HAP-1 (cell line): ENCODE measurements at regions not wholly inside any gene's neighbourhood (a gene's known extent, or its start where the extent isn't known, plus 50 kb on each side); places are given as distances from the start of the nearest gene placed in this dataset.
"Not testable (repeated sequence)": the region's sequence is repeated elsewhere in the genome, so short reads cannot be mapped to it uniquely, and the experiment has no call there.

Experiments
- DNase-seq, 2 experiments: peaks; one replicate each; pipeline ENCODE4 v3.0.0-alpha.2; 2016 to 2020; ENCODE audit warnings: low spot score in 2 of 2
- H3K27me3 ChIP-seq: fragments of 250-450 bp; sonication (Bioruptor Pico); 2 replicates; pipeline ENCODE4 v1.5.1; 2020; ENCODE audit warnings: low read depth, mild to moderate bottlenecking, moderate library complexity
- H3K36me3 ChIP-seq: fragments of 250-450 bp; sonication (Bioruptor Pico); replicated peaks from 2 replicates; pipeline ENCODE4 v1.5.1; 2020; ENCODE audit warnings: mild to moderate bottlenecking
- H3K4me1 ChIP-seq: fragments of 250-450 bp; sonication (Bioruptor Pico); 2 replicates; pipeline ENCODE4 v1.5.1; 2020; ENCODE audit warnings: mild to moderate bottlenecking
- H3K4me3 ChIP-seq: fragments of 250-450 bp; sonication (Bioruptor Pico); 2 replicates; pipeline ENCODE4 v1.5.1; 2020; ENCODE audit warnings: mild to moderate bottlenecking, moderate library complexity
- H3K9me3 ChIP-seq: fragments of 250-450 bp; sonication (Bioruptor Pico); 2 replicates; pipeline ENCODE4 v1.5.1; 2020; ENCODE audit warnings: mild to moderate bottlenecking, moderate library complexity
- in situ Hi-C: fragments of 300-500 bp; cut with MboI; formaldehyde crosslinking; loops from 3 replicates; pipeline ENCODE4 v1.14.3; 2020; ENCODE audit warnings: low sequenced_read_pairs, inconsistent platforms, mixed read lengths

GRCh38 chr12:105679982-105680381 is 349.5 kb downstream of the C12orf75 start:
- Histone ChIP-seq H3K4me3 (no peak overlapping the region), H3K9me3 (no peaks in the 10 kb centered on the region), H3K4me1 (no peaks in the 10 kb centered on the region), H3K36me3 (no peaks in the 10 kb centered on the region), H3K27me3 (no peaks in the 10 kb centered on the region)
- DNase-seq: no peak
- in situ Hi-C loops: no loop called here

DNA sequence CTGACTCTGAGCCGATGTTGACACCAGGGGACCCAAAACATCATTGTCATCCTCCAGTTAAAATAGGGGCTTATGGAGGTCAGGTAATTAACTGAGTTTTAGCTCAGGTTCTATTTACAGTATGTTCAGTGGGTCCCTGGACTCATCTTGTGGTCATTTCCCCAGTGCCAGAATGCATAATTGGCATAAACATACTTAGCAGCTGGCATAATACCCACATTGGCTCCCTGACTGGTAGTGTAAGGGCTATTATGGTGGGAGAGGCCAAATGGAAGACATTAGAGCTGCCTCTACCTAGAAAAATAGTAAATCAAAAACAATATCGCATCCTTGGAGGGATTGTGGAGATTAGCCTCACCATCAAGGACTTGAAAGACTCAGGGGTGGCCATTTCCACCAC is 350.9 kb downstream of the C12orf75 start:
- in situ Hi-C loops: no loop called here
- no peak for DNase-seq
- no peaks in the 10 kb centered on the region for H3K4me1 ChIP-seq

DNA sequence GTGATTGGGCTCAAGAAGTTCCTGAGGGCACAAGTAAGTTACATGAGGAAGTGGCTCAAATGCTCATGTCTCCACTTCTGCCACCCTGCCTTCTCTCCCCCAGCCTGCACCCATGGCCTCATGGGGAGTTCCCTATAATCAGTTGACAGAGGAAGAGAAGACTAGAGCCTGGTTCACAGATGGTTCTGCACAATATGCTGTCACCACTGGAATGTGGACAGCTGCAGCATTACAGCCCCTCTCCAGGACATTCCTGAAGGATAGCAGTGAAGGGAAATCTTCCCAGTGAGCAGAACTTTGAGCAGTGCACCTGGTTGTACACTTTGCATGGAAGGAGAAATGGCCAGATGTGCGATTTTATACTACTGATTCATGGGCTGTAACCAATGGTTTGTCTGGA is 352.3 kb downstream of the C12orf75 start:
- in situ Hi-C loops, H3K4me3 ChIP-seq, DNase-seq, H3K27me3 ChIP-seq, H3K4me1 ChIP-seq, H3K36me3 ChIP-seq, H3K9me3 ChIP-seq: not testable (repeated sequence)

More for the DNA sequence above, 350.9 kb downstream of the C12orf75 start:
- H3K36me3 ChIP-seq: no peaks in the 10 kb centered on the region
- H3K4me3 ChIP-seq: no peak overlapping the region
- no peaks in the 10 kb centered on the region for H3K9me3 ChIP-seq
- H3K27me3 ChIP-seq: no peaks in the 10 kb centered on the region

DNA sequence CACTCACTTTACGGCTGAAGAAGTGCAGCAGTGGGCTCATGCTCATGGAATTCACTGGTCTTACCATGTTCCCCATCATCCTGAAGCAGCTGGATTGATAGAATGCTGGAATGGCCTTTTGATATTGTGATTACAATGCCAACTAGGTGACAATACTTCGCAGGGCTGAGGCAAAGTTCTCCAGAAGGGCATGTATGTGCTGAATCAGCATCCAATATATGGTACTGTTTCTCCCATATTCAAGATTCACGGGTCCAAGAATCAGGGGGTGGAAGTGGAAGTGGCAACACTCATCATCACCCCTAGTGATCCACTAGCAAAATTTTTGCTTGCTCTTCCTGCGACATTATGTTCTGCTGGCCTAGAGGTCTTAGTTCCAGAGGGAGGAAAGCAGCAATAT is 353.3 kb downstream of the C12orf75 start:
- H3K36me3 ChIP-seq, in situ Hi-C loops, H3K27me3 ChIP-seq, DNase-seq, H3K9me3 ChIP-seq, H3K4me1 ChIP-seq, H3K4me3 ChIP-seq: not testable (repeated sequence)

DNA sequence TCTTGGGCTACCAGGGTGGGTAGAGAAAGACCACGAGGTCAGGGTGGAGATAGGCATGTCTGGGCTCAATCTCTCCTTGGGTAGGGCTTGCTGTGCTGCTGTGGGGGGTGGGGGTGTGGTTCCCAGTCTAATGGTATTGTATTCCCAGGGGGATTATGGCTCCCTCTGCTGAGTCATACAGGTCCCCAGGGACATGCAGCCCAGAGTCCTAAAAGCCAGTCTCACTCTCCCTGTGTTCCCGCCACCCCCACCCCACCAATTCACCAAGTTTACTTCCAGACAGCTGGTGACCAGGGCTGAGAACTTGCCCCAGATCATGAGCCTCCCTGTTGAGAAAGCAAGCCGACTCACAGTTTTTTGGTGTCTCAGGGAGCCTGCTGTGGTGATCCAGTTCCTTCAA is 367.6 kb downstream of the C12orf75 start:
- no peak overlapping the region for H3K4me3 ChIP-seq
- peaks cover 2% of the 10 kb centered on the region; the same call in 1 of the 2 replicates for H3K4me1 ChIP-seq
- no peaks in the 10 kb centered on the region; the same call in 1 of the 2 replicates for H3K36me3 ChIP-seq
- H3K9me3 ChIP-seq: peaks cover 6% of the 10 kb centered on the region
- H3K27me3 ChIP-seq: no peaks in the 10 kb centered on the region
- DNase-seq: peak; percentile 23 to 70
- in situ Hi-C loops: no loop called here

DNA sequence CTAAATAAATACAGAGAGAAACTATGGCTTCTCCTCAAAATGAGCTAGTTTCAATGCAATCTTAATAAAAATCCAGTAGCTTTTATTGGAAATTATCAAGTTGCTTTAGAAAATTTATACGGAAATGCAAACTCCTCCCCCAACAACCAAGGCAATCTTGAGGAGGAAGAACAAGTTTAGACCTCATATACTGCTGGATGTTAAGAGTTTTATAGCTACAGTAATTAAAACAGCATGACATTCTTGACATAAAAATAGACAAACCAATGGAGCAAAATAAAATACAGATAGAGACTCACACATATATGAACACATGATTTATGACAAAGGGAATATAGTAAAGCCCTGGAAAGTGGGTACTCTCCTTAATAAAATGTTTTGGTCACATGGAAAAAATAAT is 368.7 kb downstream of the C12orf75 start:
- DNase-seq: no peak
- H3K4me3 ChIP-seq: no peak overlapping the region
- H3K27me3 ChIP-seq: no peaks in the 10 kb centered on the region
- no peaks in the 10 kb centered on the region; the same call in 1 of the 2 replicates for H3K36me3 ChIP-seq
- peaks cover 2% of the 10 kb centered on the region; the same call in 1 of the 2 replicates for H3K4me1 ChIP-seq
- peaks cover 6% of the 10 kb centered on the region for H3K9me3 ChIP-seq
- in situ Hi-C loops: no loop called here

GRCh38 chr12:105704787-105705186 is 374.3 kb downstream of the C12orf75 start:
- Histone ChIP-seq H3K36me3 (no peaks in the 10 kb centered on the region), H3K4me1 (peaks cover 4% of the 10 kb centered on the region; the same call in 1 of the 2 replicates), H3K9me3 (peaks cover 6% of the 10 kb centered on the region), H3K27me3 (no peaks in the 10 kb centered on the region), H3K4me3 (no peak overlapping the region)
- in situ Hi-C loops: no loop called here
- no peak for DNase-seq

DNA sequence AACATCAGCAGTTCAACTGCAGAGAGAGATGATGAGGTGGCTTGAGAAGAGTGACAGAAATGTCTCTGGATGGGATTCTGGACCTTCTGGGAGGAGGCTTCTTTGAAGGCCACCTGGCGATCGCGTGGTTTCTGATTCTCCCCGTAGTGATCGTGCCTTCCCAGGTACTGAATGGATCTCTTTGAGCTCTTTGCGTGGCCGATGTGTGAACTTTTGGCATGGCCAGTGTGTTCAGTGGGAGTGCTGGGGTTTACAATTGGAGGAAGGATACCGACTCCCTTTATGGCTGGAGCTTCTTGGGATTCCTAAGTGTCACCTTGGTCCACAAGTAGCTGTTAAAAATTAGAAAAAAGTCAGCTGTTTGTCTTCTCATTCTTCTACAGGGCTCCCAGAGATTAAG is 374.7 kb downstream of the C12orf75 start:
- no peak overlapping the region for H3K4me3 ChIP-seq
- peaks cover 1% of the 10 kb centered on the region for H3K9me3 ChIP-seq
- H3K27me3 ChIP-seq: no peaks in the 10 kb centered on the region
- no peaks in the 10 kb centered on the region for H3K36me3 ChIP-seq
- no peak for DNase-seq
- peaks cover 4% of the 10 kb centered on the region; the same call in 1 of the 2 replicates for H3K4me1 ChIP-seq
- in situ Hi-C loops: no loop called here

- DNase-seq: peak; percentile 68 to 73
- H3K27me3 ChIP-seq: no peaks in the 10 kb centered on the region
- H3K4me1 ChIP-seq: peaks cover 4% of the 10 kb centered on the region; the same call in 1 of the 2 replicates
- H3K9me3 ChIP-seq: no peaks in the 10 kb centered on the region
- in situ Hi-C loops: no loop called here
- H3K36me3 ChIP-seq: no peaks in the 10 kb centered on the region
- H3K4me3 ChIP-seq: no peak overlapping the region
Observed at GRCh38 chr12:105705765-105706164, 375.3 kb downstream of the C12orf75 start.

DNA sequence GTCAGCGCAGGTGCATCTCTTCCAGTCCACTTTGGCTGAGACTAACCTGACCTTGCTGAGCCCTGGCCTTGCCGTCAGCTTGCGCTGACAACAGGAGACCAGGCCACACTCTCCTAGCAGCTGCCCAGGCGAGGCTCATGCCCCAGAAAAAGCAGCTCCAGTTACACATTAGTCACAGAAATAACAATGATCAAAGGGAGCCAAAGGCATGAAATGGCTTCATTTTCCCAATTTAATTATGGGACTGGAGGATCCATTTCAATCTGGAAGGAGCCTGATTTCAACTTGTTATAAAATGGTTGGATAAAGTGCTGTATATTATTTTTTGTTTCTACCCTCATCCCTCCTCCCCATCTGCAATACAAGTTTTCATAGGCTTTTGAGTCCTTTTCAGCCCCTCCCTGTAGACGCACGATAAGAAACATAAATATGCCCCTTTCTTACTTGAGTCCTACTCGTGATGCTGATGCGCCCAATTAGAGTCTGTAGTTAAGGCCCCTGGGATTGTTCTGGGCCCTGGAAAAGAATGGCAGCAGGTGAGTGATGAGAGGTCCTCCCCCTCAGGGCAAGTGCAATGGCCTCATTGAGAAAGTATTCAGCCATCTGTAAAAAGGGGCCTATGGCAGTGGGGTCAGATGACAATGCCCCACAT is 376.0 kb downstream of the C12orf75 start:
- H3K36me3 ChIP-seq: no peaks in the 10 kb centered on the region
- no peaks in the 10 kb centered on the region for H3K27me3 ChIP-seq
- peak in 1 of 2 experiments; percentile 27 for DNase-seq
- H3K4me1 ChIP-seq: peaks cover 4% of the 10 kb centered on the region; the same call in 1 of the 2 replicates
- in situ Hi-C loops: no loop called here
- H3K4me3 ChIP-seq: no peak overlapping the region
- H3K9me3 ChIP-seq: no peaks in the 10 kb centered on the region

DNA sequence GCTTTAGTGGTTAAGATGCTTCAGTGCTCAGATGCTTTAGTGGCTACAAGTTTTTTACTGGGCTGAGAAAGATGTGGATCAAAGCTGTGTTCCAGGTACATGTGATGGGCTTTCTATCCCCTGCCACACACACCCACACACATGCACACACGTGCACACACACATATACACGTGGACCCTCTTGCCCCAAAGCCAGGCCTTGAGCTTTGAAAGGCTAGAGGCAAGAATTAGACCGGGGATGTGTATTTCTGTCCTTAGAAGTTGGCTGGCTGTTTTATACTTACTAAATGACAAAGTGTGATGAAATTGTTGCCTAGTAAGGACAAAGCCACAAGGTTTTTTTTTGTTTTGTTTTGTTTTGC is 376.5 kb downstream of the C12orf75 start:
- in situ Hi-C loops: no loop called here
- H3K36me3 ChIP-seq: no peaks in the 10 kb centered on the region
- no peak overlapping the region for H3K4me3 ChIP-seq
- H3K9me3 ChIP-seq: no peaks in the 10 kb centered on the region
- H3K27me3 ChIP-seq: no peaks in the 10 kb centered on the region
- peaks cover 4% of the 10 kb centered on the region; the same call in 1 of the 2 replicates for H3K4me1 ChIP-seq
- DNase-seq: no peak

- in situ Hi-C loops: loop anchor here (10.0 kb wide), 1 partner anchor 421 kb away; the partner anchor contains the start of gene NUAK1
- peaks cover 13% of the 10 kb centered on the region for H3K4me1 ChIP-seq
- no peaks in the 10 kb centered on the region for H3K36me3 ChIP-seq
- no peak for DNase-seq
- no peaks in the 10 kb centered on the region for H3K27me3 ChIP-seq
- H3K9me3 ChIP-seq: no peaks in the 10 kb centered on the region
- no peak overlapping the region for H3K4me3 ChIP-seq
Observed at GRCh38 chr12:105713606-105714305, 383.3 kb downstream of the C12orf75 start.

GRCh38 chr12:105716621-105717020 is 386.1 kb downstream of the C12orf75 start:
- Histone ChIP-seq H3K4me1 (peaks cover 25% of the 10 kb centered on the region), H3K4me3 (no peak overlapping the region), H3K9me3 (no peaks in the 10 kb centered on the region), H3K36me3 (no peaks in the 10 kb centered on the region), H3K27me3 (no peaks in the 10 kb centered on the region)
- DNase-seq: no peak
- in situ Hi-C loops: loop anchor here (10.0 kb wide), 1 partner anchor 418 kb away; the partner anchor contains the start of gene NUAK1

GRCh38 chr12:105721051-105721825 is 390.7 kb downstream of the C12orf75 start:
- in situ Hi-C loops: no loop called here
- Histone ChIP-seq H3K4me1 (peaks cover 58% of the 10 kb centered on the region), H3K27me3 (no peaks in the 10 kb centered on the region), H3K36me3 (no peaks in the 10 kb centered on the region), H3K9me3 (no peaks in the 10 kb centered on the region), H3K4me3 (no peak overlapping the region)
- DNase-seq: peak; percentile 32 to 55
